Fibroblast of mammary gland (primary cell): ENCODE measurements at regions not wholly inside any gene's neighbourhood (a gene's known extent, or its start where the extent isn't known, plus 50 kb on each side); places are given as distances from the start of the nearest gene placed in this dataset.
A peak's percentile ranks its signal among the peaks of the same experiment; 100 is the strongest.

ENCODE experiments used
- DNase-seq: peaks from one replicate; pipeline ENCODE4 v3.0.0-alpha.2; 2010; ENCODE audit warnings: low read depth
- H3K4me3 ChIP-seq: 2 replicates; pipeline ENCODE4 v1.5.1; 2011; ENCODE audit warnings: low read depth, mild to moderate bottlenecking, low read length, moderate library complexity; ENCODE audit not compliant: control insufficient read depth
- TF ChIP-seq, protein P1 (sequence below): conservative IDR thresholded peaks from 2 replicates; pipeline ENCODE4 v1.5.1; 2011; ENCODE audit warnings: low read depth, low read length, inconsistent platforms; ENCODE audit not compliant: control insufficient read depth, insufficient read depth

DNA sequence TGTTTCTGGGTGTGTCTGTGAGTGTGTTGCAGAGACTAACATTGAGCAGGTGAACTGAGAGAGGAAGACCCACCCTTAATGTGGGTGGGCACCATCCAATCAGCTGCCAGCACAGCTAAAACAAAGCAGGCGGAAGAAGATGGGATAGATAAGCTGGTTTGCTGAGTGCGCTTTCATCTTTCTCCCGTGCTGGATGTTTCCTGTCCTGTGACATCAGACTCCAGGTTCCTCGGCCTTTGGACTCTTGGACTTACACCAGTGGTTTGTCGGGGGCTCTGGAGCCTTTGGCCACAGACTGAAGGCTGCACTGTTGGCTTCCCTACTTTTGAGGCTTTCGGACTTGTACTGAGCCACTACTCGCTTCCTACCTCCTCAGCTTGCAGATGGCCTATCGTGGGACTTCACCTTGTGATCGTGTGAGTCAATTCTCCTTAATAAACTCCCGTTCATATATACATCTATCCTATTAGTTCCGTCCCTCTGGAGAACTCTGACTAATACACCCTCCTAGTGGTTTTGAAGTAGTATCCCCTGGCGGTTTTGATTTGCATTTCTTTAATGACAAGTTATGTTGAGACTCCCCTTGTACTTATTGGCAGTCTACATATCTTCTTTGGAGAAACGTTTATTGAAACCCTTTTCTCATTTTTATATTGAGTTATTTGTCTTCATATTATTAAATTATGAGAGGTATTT is 546.6 kb upstream of the TMPRSS15 start:
- no peak for DNase-seq
- no peak overlapping the region for H3K4me3 ChIP-seq
- TF ChIP-seq, protein P1, sequence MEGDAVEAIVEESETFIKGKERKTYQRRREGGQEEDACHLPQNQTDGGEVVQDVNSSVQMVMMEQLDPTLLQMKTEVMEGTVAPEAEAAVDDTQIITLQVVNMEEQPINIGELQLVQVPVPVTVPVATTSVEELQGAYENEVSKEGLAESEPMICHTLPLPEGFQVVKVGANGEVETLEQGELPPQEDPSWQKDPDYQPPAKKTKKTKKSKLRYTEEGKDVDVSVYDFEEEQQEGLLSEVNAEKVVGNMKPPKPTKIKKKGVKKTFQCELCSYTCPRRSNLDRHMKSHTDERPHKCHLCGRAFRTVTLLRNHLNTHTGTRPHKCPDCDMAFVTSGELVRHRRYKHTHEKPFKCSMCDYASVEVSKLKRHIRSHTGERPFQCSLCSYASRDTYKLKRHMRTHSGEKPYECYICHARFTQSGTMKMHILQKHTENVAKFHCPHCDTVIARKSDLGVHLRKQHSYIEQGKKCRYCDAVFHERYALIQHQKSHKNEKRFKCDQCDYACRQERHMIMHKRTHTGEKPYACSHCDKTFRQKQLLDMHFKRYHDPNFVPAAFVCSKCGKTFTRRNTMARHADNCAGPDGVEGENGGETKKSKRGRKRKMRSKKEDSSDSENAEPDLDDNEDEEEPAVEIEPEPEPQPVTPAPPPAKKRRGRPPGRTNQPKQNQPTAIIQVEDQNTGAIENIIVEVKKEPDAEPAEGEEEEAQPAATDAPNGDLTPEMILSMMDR = no peak

GRCh38 chr21:18951271-18952038 is 547.9 kb upstream of the TMPRSS15 start:
- TF ChIP-seq, protein P1 = no peak
- H3K4me3 ChIP-seq = no peak overlapping the region
- DNase-seq = peak; percentile 0

GRCh38 chr21:18954441-18954844 is 550.9 kb upstream of the TMPRSS15 start:
- TF ChIP-seq, protein P1 = no peak
- no peak for DNase-seq
- no peak overlapping the region for H3K4me3 ChIP-seq

DNA sequence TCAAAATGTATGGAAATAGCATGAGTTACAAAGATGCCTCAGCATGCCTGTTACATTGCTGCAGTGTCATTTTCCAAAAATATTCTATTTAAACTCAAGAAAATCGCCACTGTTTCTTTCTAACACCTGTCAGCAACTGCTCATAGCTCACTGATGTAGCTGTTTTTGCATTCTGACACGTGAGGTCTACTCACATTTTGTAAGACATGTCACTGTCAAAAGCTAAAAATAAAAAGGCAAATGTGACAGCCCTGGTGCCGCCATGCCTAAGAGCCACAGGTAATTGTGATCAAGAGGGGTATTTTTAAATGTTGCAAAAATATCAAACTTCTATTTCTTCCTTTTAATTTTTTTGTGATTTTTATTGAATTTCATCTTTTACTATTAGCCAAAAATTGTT is 556.2 kb upstream of the TMPRSS15 start:
- no peak for DNase-seq
- H3K4me3 ChIP-seq = no peak overlapping the region
- TF ChIP-seq, protein P1 = no peak

GRCh38 chr21:18960306-18960705 is 556.7 kb upstream of the TMPRSS15 start:
- TF ChIP-seq, protein P1 = no peak
- no peak for DNase-seq
- H3K4me3 ChIP-seq = no peak overlapping the region

DNA sequence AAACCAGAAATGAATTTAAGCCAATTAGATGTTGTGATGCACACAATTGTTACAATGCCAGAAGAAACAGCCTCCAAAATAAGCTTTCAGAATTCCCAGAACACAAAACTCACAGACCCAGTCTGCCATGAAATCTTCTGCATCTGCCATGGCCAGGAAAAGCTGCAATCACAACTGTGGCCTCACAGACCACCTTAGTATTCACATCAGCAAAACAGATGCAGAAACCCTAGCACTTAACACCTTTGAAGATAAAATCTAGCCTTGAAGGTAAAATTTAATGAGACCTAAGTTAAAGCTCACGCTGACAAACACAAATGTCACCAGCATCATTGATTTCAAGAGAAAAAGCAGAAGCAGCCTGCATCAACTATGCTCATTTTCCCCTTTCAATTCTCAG is 566.8 kb upstream of the TMPRSS15 start:
- TF ChIP-seq, protein P1 = no peak
- no peak overlapping the region for H3K4me3 ChIP-seq
- no peak for DNase-seq
